Stomach (tissue), 4 donors: ENCODE measurements at regions not wholly inside any gene's neighbourhood (a gene's known extent, or its start where the extent isn't known, plus 50 kb on each side); places are given as distances from the start of the nearest gene placed in this dataset.

Experiments used
- CTCF ChIP-seq, 7 experiments: fragments of 450-650 bp in 4 of 7; fragments of 200-600 bp in 3 of 7; sonication (generic) in 3 of 7; IDR thresholded peaks; one replicate each; pipeline ENCODE4 v1.5.1; 2016 to 2019; ENCODE audit warnings: antibody characterized with exemption in 7 of 7, control low read depth in 2 of 7, mild to moderate bottlenecking in 1 of 7
- POLR2AphosphoS5 ChIP-seq, 3 donors: sonication (generic); formaldehyde crosslinking; IDR thresholded peaks; one replicate each; pipeline ENCODE4 v1.6.1; 2016; ENCODE audit warnings: antibody characterized with exemption in 3 of 3

DNA sequence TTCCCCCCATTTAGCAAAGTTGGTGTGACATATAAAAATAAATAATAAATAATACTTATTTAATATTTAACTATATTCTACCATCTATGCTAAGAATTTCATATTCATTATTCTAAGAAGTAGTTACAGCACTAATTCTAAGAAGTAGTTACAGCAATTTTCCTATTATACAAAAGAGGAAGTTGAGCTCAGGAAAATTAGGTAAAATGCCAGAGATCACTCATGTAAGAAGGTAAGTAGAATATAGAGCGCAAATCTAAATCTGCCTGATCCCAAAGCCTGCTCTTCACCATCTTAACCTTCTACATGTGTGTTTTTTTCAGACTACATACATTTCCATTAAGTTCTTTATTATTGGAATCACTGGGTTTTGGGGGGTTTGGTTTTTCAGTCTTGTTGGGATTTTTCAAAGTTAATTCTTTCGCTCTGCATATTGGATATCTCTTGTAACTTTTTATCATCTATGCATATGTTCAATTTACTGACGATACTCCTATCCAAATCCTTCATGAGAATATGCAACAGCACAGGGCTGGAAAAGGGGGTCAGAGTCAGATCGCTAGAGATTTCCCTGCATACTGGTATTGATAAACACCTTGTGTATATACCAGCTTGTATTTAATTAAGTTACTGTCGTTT lies 852.1 kb downstream of the MAT2B start:
- TF ChIP-seq CTCF (IDR thresholded peaks at IDR 0.05) (no peak), POLR2AphosphoS5 (IDR thresholded peaks at IDR 0.05) (no peak)
